Cardiac fibroblast (primary cell): ENCODE measurements at regions not wholly inside any gene's neighbourhood (a gene's known extent, or its start where the extent isn't known, plus 50 kb on each side); places are given as distances from the start of the nearest gene placed in this dataset.

Experiments
- DNase-seq, 2 donors: peaks; one replicate each; pipeline versions ENCODE4 v3.0.0 to v3.0.0-alpha.2; 2010; ENCODE audit warnings: low read depth in 2 of 2
- H3K4me3 ChIP-seq, 2 donors: replicated peaks in 1 of 2; 1 replicate in 1 of 2; 2 replicates in 1 of 2; pipeline ENCODE4 v1.5.1; 2011; ENCODE audit warnings: low read depth in 2 of 2, low read length in 2 of 2, mild to moderate bottlenecking in 2 of 2, moderate library complexity in 1 of 2
- CTCF ChIP-seq: IDR thresholded peaks from one replicate; pipeline ENCODE4 v1.5.1; 2011; ENCODE audit warnings: low read depth, mild to moderate bottlenecking, low read length, inconsistent platforms

- no peak overlapping the region for H3K4me3 ChIP-seq
- no peak for DNase-seq
- TF ChIP-seq CTCF = no peak
Observed at GRCh38 chr10:111545861-111546605, 469.2 kb downstream of the ADRA2A start.

- DNase-seq = no peak
- no peak for TF ChIP-seq CTCF
- H3K4me3 ChIP-seq = no peak overlapping the region
Observed at GRCh38 chr10:111548084-111548726, 471.4 kb downstream of the ADRA2A start.

- no peak for TF ChIP-seq CTCF
- no peak overlapping the region for H3K4me3 ChIP-seq
- peak in 1 of 2 donors; percentile 51 for DNase-seq
Observed at GRCh38 chr10:111551001-111551400, 474.2 kb downstream of the ADRA2A start.

GRCh38 chr10:111556666-111557065 is 479.8 kb downstream of the ADRA2A start:
- H3K4me3 ChIP-seq = no peak overlapping the region
- no peak for TF ChIP-seq CTCF
- DNase-seq = no peak

- TF ChIP-seq CTCF = no peak
- DNase-seq = no peak
Observed at GRCh38 chr10:111558211-111558610, 481.4 kb downstream of the ADRA2A start.

GRCh38 chr10:111560027-111560426 is 483.2 kb downstream of the ADRA2A start:
- no peak overlapping the region for H3K4me3 ChIP-seq
- no peak for DNase-seq
- no peak for TF ChIP-seq CTCF

More at GRCh38 chr10:111558211-111558610, 481.4 kb downstream of the ADRA2A start:
- H3K4me3 ChIP-seq = no peak overlapping the region
